ENCODE measurements at regions not wholly inside any gene's neighbourhood (a gene's known extent, or its start where the extent isn't known, plus 50 kb on each side); places are given as distances from the start of the nearest gene placed in this dataset.

- Histone ChIP-seq H3K14ac (ENCODE audit: insufficient read depth, low read length) (no peak overlapping the region), H4K20me1 (ENCODE audit: control insufficient read depth, insufficient read depth, insufficient read length) (no peaks in the 10 kb centered on the region), H3K18ac (ENCODE audit: insufficient read length, low read depth, low read length) (no peak overlapping the region), H2AK5ac (ENCODE audit: insufficient read length, low read length) (no peak overlapping the region), H3T11ph (ENCODE audit: low read length) (no peak overlapping the region), H3K79me2 (ENCODE audit: insufficient read depth, low read length) (no peaks in the 10 kb centered on the region), H3K56ac (ENCODE audit: insufficient read length, low read depth, low read length) (no peak overlapping the region), H3K23me2 (ENCODE audit: insufficient read length, low read depth, low read length, poor library complexity, severe bottlenecking) (no peaks in the 10 kb centered on the region), H2BK120ac (ENCODE audit: low read depth, low read length, poor library complexity, severe bottlenecking) (no peak overlapping the region), H2BK20ac (ENCODE audit: low read depth, low read length, poor library complexity, severe bottlenecking) (no peak overlapping the region), H3K79me1 (ENCODE audit: insufficient read depth, low read depth, low read length, poor library complexity, severe bottlenecking) (no peaks in the 10 kb centered on the region), H3K27ac (ENCODE audit: insufficient read length, low read depth, low read length) (no peak overlapping the region), H4K5ac (ENCODE audit: insufficient read length, low read depth, low read length) (no peak overlapping the region), H3K4me1 (ENCODE audit: insufficient read depth, low read length) (no peaks in the 10 kb centered on the region), H2AFZ (ENCODE audit: low read length) (no peak overlapping the region), H2BK5ac (ENCODE audit: insufficient read length, low read length) (no peak overlapping the region), H3K9ac (ENCODE audit: extremely low read depth, insufficient read length, low read length) (no peak overlapping the region), H3K4me2 (ENCODE audit: insufficient read depth, insufficient read length, low read length) (no peak overlapping the region), H3K23ac (ENCODE audit: insufficient read length, low read depth, low read length) (no peak overlapping the region), H2BK12ac (ENCODE audit: insufficient read length, low read depth, low read length) (no peak overlapping the region), H2BK15ac (ENCODE audit: low read depth, low read length) (no peak overlapping the region), H3K27me3 (ENCODE audit: insufficient read depth, low read length) (no peaks in the 10 kb centered on the region), H3K4ac (ENCODE audit: low read depth, low read length) (no peak overlapping the region), H4K91ac (ENCODE audit: insufficient read length, low read depth, low read length) (no peak overlapping the region), H3K9me3 (ENCODE audit: control insufficient read depth, low read depth, low read length) (no peaks in the 10 kb centered on the region), H4K8ac (replicated peaks; ENCODE audit: insufficient read length, low read depth, low read length) (no peak overlapping the region)
- no CpG with 5 or more reads among the region's 10 CpGs for WGBS (ENCODE audit: extremely low coverage, insufficient read length, low lambda C conversion rate)
- no peak for TF ChIP-seq CTCF (conservative IDR thresholded peaks at IDR 0.05)
- no peak for DNase-seq
- no peaks in the 10 kb centered on the region; a peak in 1 of 7 replicates for H3K36me3 Mint-ChIP-seq (ENCODE audit: insufficient read depth in 1 of 3, low read depth in 3 of 3)
- no peak overlapping the region for H3K4me3 Mint-ChIP-seq
- no peak overlapping the region for H3K27ac Mint-ChIP-seq
- H3K27me3 Mint-ChIP-seq (ENCODE audit: low read depth) = no peaks in the 10 kb centered on the region; the same call in 1 of the 2 replicates
- no peaks in the 10 kb centered on the region for H3K9me3 Mint-ChIP-seq
- H3K4me1 Mint-ChIP-seq = no peaks in the 10 kb centered on the region
These were observed 198.7 kb upstream of the NDST3 start for GRCh38 chr4:117835566-117835965.

All from H9 (cell line).